ENCODE measurements at regions not wholly inside any gene's neighbourhood (a gene's known extent, or its start where the extent isn't known, plus 50 kb on each side); places are given as distances from the start of the nearest gene placed in this dataset.
"Not testable (repeated sequence)": the region's sequence is repeated elsewhere in the genome, so short reads cannot be mapped to it uniquely, and the experiment has no call there.

GRCh38 chr7:131808736-131809135, 252.3 kb upstream of the PODXL start:
- Histone ChIP-seq H3K79me2 (ENCODE audit: control insufficient read depth, low read length) (no peaks in the 10 kb centered on the region), H3F3A (ENCODE audit: control insufficient read depth, insufficient read depth) (no peaks in the 10 kb centered on the region), H3K9me3 (ENCODE audit: control insufficient read depth, insufficient read depth, low read length) (no peaks in the 10 kb centered on the region), H3K36me3 (ENCODE audit: control insufficient read depth, low read length) (no peaks in the 10 kb centered on the region), H3K4me1 (ENCODE audit: control insufficient read depth, low read length) (no peaks in the 10 kb centered on the region), H3K27ac (ENCODE audit: low read depth, low read length) (no peak overlapping the region), H3K4me3 (ENCODE audit: low read length) (no peak overlapping the region), H3K4me2 (ENCODE audit: low read length) (no peak overlapping the region), H4K20me1 (ENCODE audit: control insufficient read depth, insufficient read depth, low read depth, low read length) (no peaks in the 10 kb centered on the region), H3K9me2 (replicated peaks; ENCODE audit: control insufficient read depth, low read length) (no peaks in the 10 kb centered on the region), H3K27me3 (ENCODE audit: control insufficient read depth, low read length) (no peaks in the 10 kb centered on the region)
- TF ChIP-seq EZH2phosphoT487 (IDR thresholded peaks at IDR 0.05; ENCODE audit: borderline replicate concordance, low read length) (no peak), CTCF (IDR thresholded peaks at IDR 0.05; ENCODE audit: low read depth, low read length, poor library complexity, severe bottlenecking) (no peak)

GRCh38 chr7:131808156-131808555, 251.7 kb upstream of the PODXL start:
- not testable (repeated sequence) for H3K79me2 ChIP-seq (ENCODE audit: control insufficient read depth, low read length); H3K9me2 ChIP-seq (replicated peaks; ENCODE audit: control insufficient read depth, low read length)

GRCh38 chr7:131803816-131804215, 247.4 kb upstream of the PODXL start:
- Histone ChIP-seq H3K9me3 (ENCODE audit: control insufficient read depth, insufficient read depth, low read length) (no peaks in the 10 kb centered on the region), H3K27ac (ENCODE audit: low read depth, low read length) (no peak overlapping the region), H3K9me2 (replicated peaks; ENCODE audit: control insufficient read depth, low read length) (no peaks in the 10 kb centered on the region), H3K4me3 (ENCODE audit: low read length) (no peak overlapping the region), H3K79me2 (ENCODE audit: control insufficient read depth, low read length) (no peaks in the 10 kb centered on the region), H3K36me3 (ENCODE audit: control insufficient read depth, low read length) (no peaks in the 10 kb centered on the region), H3F3A (ENCODE audit: control insufficient read depth, insufficient read depth) (no peaks in the 10 kb centered on the region), H3K4me1 (ENCODE audit: control insufficient read depth, low read length) (no peaks in the 10 kb centered on the region), H3K4me2 (ENCODE audit: low read length) (no peak overlapping the region), H3K27me3 (ENCODE audit: control insufficient read depth, low read length) (no peaks in the 10 kb centered on the region), H4K20me1 (ENCODE audit: control insufficient read depth, insufficient read depth, low read depth, low read length) (no peaks in the 10 kb centered on the region)
- TF ChIP-seq CTCF (IDR thresholded peaks at IDR 0.05; ENCODE audit: low read depth, low read length, poor library complexity, severe bottlenecking) (no peak), EZH2phosphoT487 (IDR thresholded peaks at IDR 0.05; ENCODE audit: borderline replicate concordance, low read length) (no peak)

More at GRCh38 chr7:131808156-131808555, 251.7 kb upstream of the PODXL start:
- not testable (repeated sequence) for H3F3A ChIP-seq (ENCODE audit: control insufficient read depth, insufficient read depth); H3K27ac ChIP-seq (ENCODE audit: low read depth, low read length); H3K4me3 ChIP-seq (ENCODE audit: low read length); H3K4me2 ChIP-seq (ENCODE audit: low read length); H3K36me3 ChIP-seq (ENCODE audit: control insufficient read depth, low read length); H3K9me3 ChIP-seq (ENCODE audit: control insufficient read depth, insufficient read depth, low read length); H4K20me1 ChIP-seq (ENCODE audit: control insufficient read depth, insufficient read depth, low read depth, low read length); H3K27me3 ChIP-seq (ENCODE audit: control insufficient read depth, low read length); H3K4me1 ChIP-seq (ENCODE audit: control insufficient read depth, low read length)

GRCh38 chr7:131802195-131802864, 245.9 kb upstream of the PODXL start:
- Histone ChIP-seq H3K9me2 (replicated peaks; ENCODE audit: control insufficient read depth, low read length) (no peaks in the 10 kb centered on the region), H3F3A (ENCODE audit: control insufficient read depth, insufficient read depth) (no peaks in the 10 kb centered on the region), H3K9me3 (ENCODE audit: control insufficient read depth, insufficient read depth, low read length) (no peaks in the 10 kb centered on the region), H3K4me1 (ENCODE audit: control insufficient read depth, low read length) (no peaks in the 10 kb centered on the region), H3K27ac (ENCODE audit: low read depth, low read length) (no peak overlapping the region), H3K27me3 (ENCODE audit: control insufficient read depth, low read length) (no peaks in the 10 kb centered on the region), H3K79me2 (ENCODE audit: control insufficient read depth, low read length) (no peaks in the 10 kb centered on the region), H3K4me3 (ENCODE audit: low read length) (no peak overlapping the region), H4K20me1 (ENCODE audit: control insufficient read depth, insufficient read depth, low read depth, low read length) (no peaks in the 10 kb centered on the region), H3K4me2 (ENCODE audit: low read length) (no peak overlapping the region), H3K36me3 (ENCODE audit: control insufficient read depth, low read length) (no peaks in the 10 kb centered on the region)
- no peak for TF ChIP-seq EZH2phosphoT487 (IDR thresholded peaks at IDR 0.05; ENCODE audit: borderline replicate concordance, low read length)
- TF ChIP-seq CTCF (IDR thresholded peaks at IDR 0.05; ENCODE audit: low read depth, low read length, poor library complexity, severe bottlenecking) = no peak
